GM03348 (cell line): ENCODE measurements at regions not wholly inside any gene's neighbourhood (a gene's known extent, or its start where the extent isn't known, plus 50 kb on each side); places are given as distances from the start of the nearest gene placed in this dataset.

Source experiments
- DNase-seq: peaks from one replicate; pipeline ENCODE4 v3.0.0; 2012; ENCODE audit warnings: low spot score

- DNase-seq, result no peak
These were observed 384.6 kb upstream of the KHDRBS2 start for GRCh38 chr6:62670490-62671223.

- no peak for DNase-seq
These were observed 383.8 kb upstream of the KHDRBS2 start for GRCh38 chr6:62669831-62670230.

GRCh38 chr6:62652692-62653328, 366.8 kb upstream of the KHDRBS2 start:
- DNase-seq, result no peak

GRCh38 chr6:62645274-62645673, 359.2 kb upstream of the KHDRBS2 start:
- DNase-seq, result no peak

GRCh38 chr6:62640749-62641148, 354.7 kb upstream of the KHDRBS2 start:
- DNase-seq, result no peak

GRCh38 chr6:62626661-62627060, 340.6 kb upstream of the KHDRBS2 start:
- DNase-seq, result no peak

- no peak for DNase-seq
These were observed 338.0 kb upstream of the KHDRBS2 start for GRCh38 chr6:62623846-62624532.

GRCh38 chr6:62615366-62616015, 329.5 kb upstream of the KHDRBS2 start:
- DNase-seq, result no peak

- DNase-seq, result no peak
These were observed 328.4 kb upstream of the KHDRBS2 start for GRCh38 chr6:62614442-62614841.

GRCh38 chr6:62613928-62614327, 327.9 kb upstream of the KHDRBS2 start:
- DNase-seq, result no peak

- DNase-seq, result no peak
These were observed 326.4 kb upstream of the KHDRBS2 start for GRCh38 chr6:62612471-62612870.

GRCh38 chr6:62570372-62570771, 284.3 kb upstream of the KHDRBS2 start:
- no peak for DNase-seq

- DNase-seq, result no peak
These were observed 255.5 kb upstream of the KHDRBS2 start for GRCh38 chr6:62541502-62541901.

- DNase-seq, result no peak
These were observed 245.0 kb upstream of the KHDRBS2 start for GRCh38 chr6:62530985-62531384.

GRCh38 chr6:62528894-62529526, 243.0 kb upstream of the KHDRBS2 start:
- DNase-seq, result no peak

GRCh38 chr6:62523630-62524029, 237.6 kb upstream of the KHDRBS2 start:
- DNase-seq, result no peak

GRCh38 chr6:62519574-62519973, 233.5 kb upstream of the KHDRBS2 start:
- no peak for DNase-seq

GRCh38 chr6:62516291-62517141, 230.5 kb upstream of the KHDRBS2 start:
- no peak for DNase-seq

GRCh38 chr6:62492192-62492822, 206.3 kb upstream of the KHDRBS2 start:
- DNase-seq, result no peak

- no peak for DNase-seq
These were observed 194.5 kb upstream of the KHDRBS2 start for GRCh38 chr6:62480544-62480943.

- DNase-seq, result no peak
These were observed 193.7 kb upstream of the KHDRBS2 start for GRCh38 chr6:62479697-62480220.
